GM12865 (cell line): ENCODE measurements at regions not wholly inside any gene's neighbourhood (a gene's known extent, or its start where the extent isn't known, plus 50 kb on each side); places are given as distances from the start of the nearest gene placed in this dataset.
A peak's percentile ranks its signal among the peaks of the same experiment; 100 is the strongest.

ENCODE experiments used
- DNase-seq: peaks from one replicate; pipeline ENCODE4 v3.0.0; 2010; ENCODE audit warnings: low read depth
- H3K4me3 ChIP-seq: 2 replicates; pipeline ENCODE4 v1.5.1; 2011; ENCODE audit warnings: mild to moderate bottlenecking, low read depth, low read length, control low read depth
- TF ChIP-seq, protein P1 (sequence below): IDR thresholded peaks from 2 replicates; pipeline ENCODE4 v1.5.1; 2011; ENCODE audit warnings: low read length, control low read depth, low read depth, inconsistent platforms; ENCODE audit not compliant: insufficient read depth; ENCODE audit errors: missing control alignments

DNA sequence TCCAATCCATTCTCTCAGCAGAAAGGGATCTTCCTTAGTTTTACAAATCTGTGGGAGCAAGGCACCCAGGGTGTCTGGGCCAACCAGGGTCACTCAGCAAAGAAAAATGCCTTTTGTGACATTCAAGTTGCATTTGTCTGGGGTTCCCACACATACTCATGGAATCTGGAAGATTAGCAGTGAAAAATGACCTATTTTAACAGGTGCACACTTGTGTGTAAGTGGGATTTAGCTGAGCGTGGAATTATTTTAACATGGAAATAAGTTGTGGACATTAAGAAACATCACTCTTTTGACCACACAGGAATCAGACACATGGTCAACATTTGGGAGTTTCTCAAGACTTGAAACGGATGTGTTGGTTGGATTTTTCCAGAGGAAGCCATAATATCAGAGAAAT lies 234.9 kb downstream of the OPA1 start:
- no peak for DNase-seq
- TF ChIP-seq, protein P1, sequence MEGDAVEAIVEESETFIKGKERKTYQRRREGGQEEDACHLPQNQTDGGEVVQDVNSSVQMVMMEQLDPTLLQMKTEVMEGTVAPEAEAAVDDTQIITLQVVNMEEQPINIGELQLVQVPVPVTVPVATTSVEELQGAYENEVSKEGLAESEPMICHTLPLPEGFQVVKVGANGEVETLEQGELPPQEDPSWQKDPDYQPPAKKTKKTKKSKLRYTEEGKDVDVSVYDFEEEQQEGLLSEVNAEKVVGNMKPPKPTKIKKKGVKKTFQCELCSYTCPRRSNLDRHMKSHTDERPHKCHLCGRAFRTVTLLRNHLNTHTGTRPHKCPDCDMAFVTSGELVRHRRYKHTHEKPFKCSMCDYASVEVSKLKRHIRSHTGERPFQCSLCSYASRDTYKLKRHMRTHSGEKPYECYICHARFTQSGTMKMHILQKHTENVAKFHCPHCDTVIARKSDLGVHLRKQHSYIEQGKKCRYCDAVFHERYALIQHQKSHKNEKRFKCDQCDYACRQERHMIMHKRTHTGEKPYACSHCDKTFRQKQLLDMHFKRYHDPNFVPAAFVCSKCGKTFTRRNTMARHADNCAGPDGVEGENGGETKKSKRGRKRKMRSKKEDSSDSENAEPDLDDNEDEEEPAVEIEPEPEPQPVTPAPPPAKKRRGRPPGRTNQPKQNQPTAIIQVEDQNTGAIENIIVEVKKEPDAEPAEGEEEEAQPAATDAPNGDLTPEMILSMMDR = no peak
- no peak overlapping the region for H3K4me3 ChIP-seq

DNA sequence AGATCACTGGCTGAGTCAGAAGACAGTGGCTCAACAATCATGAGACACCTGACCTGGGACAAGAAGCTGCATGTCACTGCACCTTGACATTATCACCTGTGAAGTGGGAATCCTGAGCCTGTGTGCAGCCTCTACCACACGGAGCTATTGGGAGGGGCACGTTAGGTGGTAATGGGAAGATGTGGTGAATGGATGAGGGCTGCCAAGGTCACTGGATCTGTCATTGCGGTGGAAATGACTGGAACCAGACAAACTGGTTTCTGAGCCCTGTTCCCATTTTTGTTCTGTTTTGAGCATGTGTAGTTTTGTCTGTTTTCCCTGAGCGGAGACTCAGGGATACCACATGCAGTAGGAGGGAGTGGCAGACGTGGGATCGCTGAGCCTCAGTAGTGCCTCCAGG lies 235.5 kb downstream of the OPA1 start:
- TF ChIP-seq, protein P1 = no peak
- no peak for DNase-seq
- no peak overlapping the region for H3K4me3 ChIP-seq

DNA sequence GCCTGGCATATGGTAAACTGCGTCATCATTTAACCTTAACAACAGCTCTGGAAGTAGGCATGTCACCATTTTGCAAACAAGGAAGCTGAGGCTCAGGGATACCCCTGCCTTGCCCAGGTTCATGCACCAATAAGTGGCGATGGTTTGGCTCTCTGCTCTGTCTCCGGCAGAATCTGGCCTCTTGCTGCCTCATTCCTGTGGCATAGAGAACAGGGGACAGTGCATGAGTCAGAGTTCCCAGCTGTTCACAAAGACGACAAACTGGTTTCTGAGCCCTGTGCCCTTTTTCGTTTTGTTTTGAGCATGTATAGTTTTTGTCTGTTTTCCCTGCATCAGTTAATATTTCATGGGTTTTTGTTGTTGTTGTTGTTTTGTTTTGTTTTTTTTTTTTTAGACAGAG lies 236.8 kb downstream of the OPA1 start:
- no peak overlapping the region for H3K4me3 ChIP-seq
- TF ChIP-seq, protein P1 = no peak
- no peak for DNase-seq

DNA sequence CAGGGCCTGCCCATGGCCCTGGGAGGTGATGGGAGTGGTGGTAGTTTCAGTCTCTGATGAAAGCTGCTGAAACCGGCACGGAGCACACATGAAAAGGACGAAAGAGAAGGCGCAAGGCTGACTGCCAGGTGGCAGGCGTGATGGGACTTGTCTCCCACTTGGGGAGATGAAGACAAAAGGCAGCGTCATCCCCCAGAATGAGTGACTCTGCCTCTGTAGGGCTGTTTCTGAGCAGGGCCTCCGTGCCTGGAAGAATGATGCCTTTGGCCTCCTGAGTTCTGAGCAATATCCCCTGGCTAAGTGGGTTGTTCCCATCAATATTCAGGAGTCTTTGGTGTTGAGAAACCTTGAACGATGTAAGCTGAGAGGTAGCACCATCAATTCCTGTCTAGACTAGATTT lies 237.8 kb downstream of the OPA1 start:
- DNase-seq = no peak
- TF ChIP-seq, protein P1 = no peak
- no peak overlapping the region for H3K4me3 ChIP-seq

DNA sequence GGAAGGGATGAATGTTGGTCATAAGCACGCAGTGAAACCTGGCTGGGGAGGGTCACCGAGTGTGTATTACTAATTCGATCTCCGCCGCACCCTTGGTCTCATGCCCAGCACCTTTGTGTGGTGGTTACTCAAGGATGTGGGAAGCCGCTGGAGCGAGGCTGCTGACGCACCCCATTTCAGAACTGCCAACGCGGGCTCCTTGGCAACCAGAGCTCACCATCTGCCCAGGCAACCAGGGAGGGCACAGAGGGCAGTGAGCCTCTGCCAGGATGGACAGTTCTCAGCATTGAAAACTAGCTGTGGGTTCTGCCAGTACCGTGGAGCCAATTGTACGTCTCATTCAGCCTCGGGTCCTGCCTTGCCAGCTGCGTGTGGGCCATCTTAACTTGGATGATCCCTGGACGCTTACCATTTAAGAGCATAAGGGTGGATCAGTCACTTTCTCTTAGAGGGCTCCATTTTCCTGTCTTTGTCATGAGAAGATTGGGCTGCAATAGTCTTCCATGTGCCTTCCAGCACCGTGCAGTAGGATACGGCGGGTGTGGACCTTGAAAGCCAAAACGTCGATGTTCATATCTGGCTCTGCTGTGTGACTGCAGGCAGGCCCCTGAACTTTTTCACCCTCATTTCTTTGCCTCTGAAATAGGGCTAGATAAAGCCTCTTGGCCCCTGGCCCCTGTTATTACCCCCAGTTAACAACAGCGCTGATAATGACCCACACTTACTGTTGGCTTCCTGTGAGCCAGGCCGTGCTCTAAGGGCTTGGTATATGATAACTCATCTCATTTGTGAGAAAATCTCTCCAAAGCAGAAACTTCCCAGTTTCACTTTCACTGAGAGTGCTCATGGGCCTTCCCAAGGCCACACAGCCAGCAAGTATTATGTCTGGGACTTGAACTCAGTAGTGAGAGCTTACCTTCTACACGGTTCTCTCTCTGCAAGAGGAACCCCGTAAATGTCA lies 238.8 kb downstream of the OPA1 start:
- TF ChIP-seq, protein P1 = no peak
- H3K4me3 ChIP-seq = no peak overlapping the region
- DNase-seq = peak; percentile 70

DNA sequence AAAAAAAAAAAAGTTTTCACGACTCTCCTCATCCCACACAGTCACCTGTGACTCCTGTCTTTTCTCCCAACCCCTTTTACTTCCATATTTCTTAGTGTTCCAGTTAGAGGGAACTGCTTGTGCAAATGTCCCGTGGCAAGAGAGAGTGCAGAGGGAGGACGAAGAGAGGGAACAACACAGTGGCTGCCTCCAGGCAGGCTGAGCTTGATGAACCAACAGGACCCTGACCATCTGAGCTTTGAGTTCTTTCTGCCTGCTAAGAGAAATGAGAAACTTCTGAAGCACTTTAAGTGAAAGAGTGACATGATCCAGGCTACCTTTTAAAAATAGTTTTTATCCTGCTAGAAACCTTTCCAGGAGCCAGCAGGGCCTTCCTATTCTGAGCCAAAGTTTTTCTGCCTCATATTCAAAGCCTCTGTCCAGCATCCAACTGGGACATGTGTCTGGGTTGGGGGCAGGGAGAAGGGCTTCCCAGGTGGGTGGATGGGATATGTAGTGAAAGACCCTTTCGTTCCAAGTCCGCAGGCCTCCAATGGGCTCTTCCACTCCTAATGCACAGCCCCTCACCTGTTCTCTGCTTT lies 239.9 kb downstream of the OPA1 start:
- no peak overlapping the region for H3K4me3 ChIP-seq
- DNase-seq = no peak
- TF ChIP-seq, protein P1 = no peak

DNA sequence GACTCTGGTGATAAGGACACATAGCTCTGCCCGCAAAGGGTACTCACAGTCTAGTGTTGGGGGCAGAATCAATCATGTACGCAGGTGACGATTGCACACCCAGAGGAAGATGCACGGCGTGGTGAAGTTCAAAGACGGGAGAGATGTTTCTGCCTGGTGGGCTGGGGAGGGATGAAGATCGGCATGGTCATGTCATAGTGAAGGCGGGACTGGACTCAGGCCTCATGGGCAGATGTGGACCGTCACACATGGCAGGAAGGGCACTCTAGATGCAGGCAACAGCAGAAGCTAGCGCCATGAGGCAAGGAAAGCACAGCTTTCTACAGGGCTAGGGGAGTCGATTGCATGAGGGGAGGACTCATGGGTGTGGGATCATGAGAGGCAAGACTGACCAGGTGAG lies 240.6 kb downstream of the OPA1 start:
- no peak for DNase-seq
- H3K4me3 ChIP-seq = no peak overlapping the region
- TF ChIP-seq, protein P1 = no peak
